Nucleus accumbens (tissue), 56 donors: ENCODE measurements at regions not wholly inside any gene's neighbourhood (a gene's known extent, or its start where the extent isn't known, plus 50 kb on each side); places are given as distances from the start of the nearest gene placed in this dataset.

Experiments used
- DNase-seq, 56 donors: peaks; one replicate each; lab custom pipeline; 2025; lab: John Stamatoyannopoulos, UW

DNA sequence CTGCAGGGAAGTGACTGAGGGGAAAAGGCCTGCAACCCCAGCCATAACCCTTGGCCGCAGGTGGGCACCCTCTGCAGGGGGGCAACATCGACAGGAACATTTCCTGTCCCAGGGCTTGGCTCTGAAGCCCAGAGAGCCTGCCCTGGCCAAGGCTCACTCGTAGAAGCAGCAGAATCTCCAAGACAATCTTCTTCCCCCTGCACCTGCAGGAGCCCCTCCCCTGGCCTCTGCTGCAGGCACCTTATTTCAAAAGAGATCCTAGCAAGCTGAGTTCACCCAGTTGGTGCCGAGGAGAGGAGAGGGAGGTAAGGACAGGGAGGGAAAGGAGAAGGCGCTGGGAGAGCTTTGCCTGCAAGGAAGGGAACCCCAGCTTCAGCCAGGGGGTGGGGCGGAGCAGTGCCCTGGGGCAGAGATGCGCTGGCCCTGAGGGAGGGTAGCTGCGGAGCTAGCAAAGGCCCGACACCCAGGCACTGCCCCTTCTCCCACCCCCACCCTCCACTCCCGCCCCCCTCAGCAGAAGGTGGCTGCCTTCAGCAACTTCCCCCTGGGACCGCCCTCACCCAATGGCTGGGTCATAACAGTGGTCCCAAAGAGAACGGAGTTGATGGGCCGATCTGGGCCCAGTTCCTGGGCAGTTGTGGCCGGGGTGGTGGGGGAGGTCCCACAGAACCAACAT lies 104.3 kb upstream of the TNRC6C start:
- DNase-seq = no peak

DNA sequence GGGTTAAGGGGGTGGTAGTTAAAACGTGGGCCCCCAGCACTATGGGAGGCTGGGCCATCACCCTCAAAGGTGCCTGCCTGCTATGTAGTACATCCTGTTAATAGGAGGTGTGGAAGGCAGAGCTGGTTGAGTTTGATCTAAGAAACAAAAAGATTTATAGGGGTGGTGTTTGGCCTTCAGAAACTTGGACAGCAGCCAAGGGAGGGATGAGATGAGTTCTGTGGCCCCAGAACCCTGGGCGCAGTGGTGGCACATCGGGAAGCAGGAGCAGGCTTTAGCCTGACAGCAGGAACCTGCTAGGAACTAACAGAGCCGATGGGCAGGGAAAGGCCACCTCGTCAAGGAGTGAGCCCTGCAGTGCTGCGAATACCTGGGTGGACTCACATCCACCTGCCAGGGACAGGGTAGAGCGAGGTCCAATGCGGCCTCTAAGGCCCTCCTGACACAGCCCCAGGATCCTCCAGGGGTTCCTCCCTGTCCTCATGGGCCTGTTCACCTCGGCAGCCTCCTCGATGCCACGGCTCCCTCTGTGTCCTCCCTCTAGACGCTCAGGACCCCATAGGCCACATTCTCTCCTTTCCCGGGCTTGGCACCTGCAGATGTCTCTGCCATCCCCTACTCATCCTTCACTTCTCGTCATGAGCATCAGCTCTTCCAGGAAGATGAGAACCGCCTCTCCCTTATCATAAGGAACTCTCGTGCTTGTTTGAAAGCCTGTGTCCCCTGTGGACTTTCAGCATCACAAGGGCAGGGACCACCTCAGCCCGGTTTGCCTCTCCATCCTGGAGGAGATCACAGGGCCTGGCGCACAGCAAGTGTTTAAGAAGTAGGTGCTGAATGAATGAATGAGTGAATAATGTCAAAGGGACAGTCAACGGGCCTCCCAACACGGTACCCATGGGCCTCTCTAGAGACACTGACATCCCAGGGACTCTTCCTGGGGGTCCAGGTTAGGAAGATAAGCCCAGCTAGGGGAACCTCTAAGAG lies 103.5 kb upstream of the TNRC6C start:
- no peak for DNase-seq

DNA sequence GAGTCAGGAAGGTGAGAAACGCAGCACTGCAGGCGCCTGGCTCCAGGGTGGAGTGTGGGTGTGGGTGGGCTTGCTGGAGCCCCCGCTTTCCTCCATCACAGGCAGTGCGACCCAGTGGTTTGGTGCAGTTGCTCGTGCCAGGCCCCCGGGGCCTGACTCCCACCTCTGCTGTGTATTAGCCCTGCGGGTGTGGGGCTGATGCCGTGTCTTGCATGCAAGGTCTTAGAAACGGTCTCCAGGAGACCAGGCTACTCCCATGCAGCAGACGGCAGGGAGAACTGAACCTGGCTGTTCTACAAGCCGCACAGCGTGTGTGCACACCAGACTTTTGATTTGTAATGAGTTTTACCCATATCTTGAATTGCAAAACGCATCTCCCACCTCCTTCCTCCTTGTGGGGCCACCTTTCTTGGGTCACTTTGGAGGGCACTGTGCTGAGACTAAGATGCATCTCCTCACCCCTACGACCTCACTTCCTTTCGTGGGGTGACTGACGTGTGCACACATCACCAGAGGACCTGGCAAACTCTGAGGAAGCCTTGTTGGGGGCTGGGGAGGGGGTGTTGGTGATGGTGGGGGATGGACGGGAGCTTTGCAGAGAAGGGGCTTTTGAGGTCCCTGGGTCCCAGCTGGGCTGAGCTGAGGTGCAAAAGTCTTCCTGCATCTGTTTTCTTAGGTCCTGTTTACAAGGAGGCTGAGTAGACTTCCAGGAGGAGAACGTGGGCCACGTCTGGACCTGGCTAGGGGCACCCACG lies 101.8 kb upstream of the TNRC6C start:
- DNase-seq = no peak

DNA sequence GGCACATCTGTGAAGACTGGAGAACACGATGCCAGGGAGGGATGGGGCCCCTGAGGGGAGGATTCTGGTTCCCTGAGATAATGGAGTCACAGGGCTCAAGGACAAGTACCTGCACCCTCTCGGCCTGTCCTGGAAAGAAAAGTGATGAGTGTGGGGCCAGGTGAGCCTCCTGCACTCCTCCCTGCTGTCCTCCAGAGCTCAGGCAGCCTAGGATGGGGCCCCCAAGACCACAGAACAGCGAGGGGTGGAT lies 101.3 kb upstream of the TNRC6C start:
- DNase-seq = no peak

DNA sequence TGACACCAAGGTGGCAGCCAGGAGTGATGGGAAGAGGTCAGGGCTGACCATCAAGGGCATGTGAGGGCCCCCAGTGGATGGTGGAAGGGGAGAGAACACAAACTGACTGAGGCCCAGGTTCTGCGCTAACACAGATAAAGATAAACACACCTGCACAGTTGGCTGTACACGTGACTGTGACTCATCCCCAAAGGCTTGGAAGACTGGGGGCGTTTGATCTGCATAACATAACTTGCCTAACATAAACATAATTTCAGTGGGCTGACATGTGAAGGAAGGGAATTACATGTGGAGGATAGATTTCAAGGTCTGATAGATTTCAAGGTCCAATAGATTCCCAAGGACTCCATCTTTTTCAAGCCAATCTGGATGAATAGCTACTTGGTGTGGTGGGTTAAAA lies 100.9 kb upstream of the TNRC6C start:
- peak in 21 of 56 donors; percentile 7 to 66 (median 32) for DNase-seq

DNA sequence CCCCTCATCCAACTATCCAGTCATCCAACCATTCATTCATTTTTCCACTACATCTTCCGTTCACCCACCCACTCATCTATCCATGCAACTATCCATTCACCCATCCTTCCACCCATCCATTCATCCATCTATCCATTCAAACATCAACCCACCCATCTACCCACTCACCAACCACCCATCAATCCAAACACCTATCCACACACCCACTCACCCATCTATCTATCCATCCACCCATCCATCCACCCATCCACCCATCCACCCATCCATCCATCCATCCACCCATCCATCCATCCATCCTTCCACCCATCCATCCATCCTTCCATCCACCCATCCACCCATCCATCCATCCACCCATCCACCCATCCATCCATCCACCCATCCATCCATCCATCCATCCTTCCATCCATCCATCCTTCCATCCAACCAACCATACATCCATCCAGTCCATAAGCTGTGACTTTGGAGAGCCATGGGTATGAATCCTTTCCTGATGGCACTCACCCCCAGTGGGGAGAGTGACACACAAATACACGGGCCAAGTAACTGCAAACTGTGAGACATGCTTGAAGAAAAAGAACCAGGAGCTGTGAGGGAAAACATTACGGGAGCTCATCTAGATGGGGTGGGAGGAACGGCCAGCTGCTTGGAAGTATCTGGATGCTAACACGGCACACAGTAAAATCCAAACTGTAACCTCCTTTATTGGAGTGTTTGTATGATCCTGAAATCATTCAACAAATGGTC lies 100.0 kb upstream of the TNRC6C start:
- DNase-seq = no peak

DNA sequence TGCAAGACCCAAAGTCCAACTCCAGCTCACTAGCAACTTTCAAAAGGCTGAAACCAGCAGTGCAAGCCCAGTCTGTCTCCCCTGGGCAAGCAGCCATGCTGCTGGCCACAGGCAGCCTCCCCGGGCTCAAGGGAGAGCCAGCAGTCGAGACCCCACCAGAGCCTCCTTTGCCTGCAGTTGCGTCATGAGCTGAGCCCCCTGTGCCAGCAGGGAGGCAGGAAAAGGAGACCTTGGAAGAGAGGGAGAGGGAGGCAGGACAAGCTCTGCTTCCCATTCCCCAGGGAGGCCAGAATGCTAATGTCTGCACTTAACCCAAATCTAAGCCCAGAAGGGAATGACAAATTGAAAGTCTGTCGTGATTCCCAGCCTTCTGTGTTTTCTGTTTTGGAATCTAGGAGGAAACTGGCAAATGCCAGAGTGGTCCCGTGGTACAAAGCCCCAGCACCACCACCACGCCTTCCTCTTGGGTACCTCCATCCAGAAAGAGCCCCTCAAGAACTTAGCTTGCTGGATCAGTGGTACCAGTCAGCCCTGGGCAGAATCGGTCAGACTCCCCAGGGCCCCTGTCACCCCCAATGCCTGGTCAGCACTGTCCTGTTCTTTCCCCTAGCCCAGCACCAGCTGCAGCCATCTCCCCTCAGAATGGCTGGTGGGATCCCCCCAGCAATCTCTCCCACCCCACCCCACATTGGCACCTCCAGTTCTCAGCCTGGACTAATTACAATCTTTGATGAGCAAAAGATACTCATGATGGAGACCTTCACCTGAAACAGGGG lies 99.3 kb upstream of the TNRC6C start:
- DNase-seq = no peak

DNA sequence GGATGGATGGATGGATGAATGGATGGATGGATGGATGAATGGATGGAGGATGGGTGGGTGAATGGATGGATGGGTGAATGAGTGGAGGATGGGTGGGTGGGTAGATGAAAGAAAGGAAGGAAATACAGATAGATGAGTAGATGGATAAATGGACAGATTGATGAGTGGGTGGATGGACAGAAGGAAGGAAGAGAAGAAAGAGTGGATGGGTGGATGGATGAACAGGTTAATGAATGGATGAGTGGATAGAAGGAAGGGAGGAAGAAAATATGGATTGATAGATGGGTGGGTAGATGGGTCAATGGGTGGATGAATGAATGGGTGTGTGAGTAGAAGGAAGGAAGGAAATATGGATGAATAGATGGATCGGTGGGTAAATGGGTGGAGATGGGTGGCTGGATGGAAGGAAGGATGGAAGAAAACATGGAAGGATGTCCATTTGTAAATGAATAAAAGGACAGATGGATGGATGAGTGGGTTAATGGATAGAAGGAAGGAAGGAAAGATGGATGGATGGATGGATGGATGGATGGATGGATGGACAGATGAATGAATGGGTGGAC lies 97.3 kb upstream of the TNRC6C start:
- no peak for DNase-seq

DNA sequence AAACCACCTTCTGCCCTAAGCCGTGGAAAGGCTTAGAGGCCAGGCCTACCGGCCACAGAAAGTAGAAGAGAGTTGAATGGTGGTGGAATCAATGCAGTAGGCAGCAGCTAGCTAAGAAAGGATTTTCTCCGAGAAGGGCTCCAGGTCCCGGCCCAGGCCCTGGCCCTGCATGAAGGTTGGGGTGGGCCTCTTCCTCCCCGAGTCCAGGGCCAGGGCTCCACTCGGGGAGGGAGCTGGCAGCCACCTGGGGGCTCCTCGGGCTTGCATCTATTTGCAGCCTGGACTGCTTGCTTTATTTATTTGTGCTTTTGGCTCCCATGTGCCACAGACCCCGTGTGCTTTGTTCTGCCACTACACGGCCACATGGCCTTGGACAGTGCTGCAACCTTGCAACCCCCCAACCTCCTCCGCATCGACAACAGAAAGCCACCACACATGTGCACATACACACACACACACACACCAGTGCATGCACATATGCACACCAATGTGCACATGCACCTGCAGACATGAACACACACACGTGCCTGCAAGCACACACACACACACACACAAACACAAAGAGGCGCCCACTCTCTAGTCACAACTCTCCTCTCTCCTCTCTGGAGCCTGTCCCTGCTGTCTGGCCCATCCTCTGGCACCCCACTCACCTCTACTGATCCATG lies 96.4 kb upstream of the TNRC6C start:
- no peak for DNase-seq

DNA sequence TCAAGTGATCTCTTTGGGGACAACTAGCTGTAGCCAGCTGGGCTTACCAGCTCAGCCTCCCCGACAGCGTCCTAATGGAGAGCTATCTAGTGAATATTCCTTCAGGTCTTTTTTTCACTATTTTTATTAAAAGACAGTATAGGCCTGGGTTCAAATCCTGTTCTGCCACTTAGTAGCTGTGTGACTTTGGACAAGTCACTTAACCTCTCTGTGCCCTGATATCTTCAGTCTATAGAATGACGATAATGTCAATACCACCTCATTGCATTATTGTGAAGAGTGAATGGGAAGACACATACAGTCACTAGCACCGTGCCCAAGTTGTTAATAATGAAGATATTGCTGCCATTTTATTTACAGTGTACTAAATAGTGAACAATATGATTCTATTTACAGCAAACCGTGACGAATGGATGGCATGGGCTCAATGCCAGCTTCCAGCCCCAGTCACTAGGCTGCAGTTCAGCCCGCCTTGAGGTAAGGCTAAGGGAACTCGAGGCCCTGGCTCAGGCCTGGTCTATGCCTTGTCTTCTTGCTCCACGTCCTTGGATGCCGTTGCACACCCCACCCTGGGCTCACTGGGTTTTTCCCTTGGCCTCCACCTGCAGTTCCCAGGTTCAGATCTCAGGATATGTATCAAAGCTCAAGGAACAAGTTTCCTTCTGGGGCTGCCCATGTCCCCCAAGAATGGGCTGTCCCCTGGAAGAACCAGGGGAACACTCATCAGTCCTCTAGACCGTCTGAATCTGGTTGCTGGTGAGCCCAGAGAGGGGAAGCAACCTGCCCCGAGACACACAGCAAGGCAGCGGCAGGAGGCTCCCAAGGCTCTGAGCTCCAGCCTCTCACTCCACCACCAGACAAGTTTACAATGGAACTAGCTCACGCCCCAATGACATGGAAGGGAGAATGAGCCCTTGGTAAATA lies 95.4 kb upstream of the TNRC6C start:
- DNase-seq = no peak

DNA sequence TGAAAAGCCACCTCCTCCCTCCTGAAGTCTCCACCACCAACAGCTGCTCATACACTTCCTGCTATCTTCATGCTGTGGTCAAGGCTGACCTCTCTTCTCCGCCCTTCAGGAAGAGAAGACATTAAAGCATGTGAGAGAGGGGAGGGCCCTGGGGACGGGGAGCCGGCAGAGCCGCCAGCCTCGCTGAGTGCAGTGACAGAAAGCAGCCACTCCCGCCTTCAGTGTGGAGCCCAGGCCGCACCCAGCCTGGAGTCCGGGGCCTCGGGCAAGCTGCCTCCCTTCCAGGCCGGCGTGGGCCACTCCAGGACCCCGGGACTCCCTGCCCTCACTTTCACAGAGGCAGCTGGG lies 94.7 kb upstream of the TNRC6C start:
- DNase-seq = no peak

DNA sequence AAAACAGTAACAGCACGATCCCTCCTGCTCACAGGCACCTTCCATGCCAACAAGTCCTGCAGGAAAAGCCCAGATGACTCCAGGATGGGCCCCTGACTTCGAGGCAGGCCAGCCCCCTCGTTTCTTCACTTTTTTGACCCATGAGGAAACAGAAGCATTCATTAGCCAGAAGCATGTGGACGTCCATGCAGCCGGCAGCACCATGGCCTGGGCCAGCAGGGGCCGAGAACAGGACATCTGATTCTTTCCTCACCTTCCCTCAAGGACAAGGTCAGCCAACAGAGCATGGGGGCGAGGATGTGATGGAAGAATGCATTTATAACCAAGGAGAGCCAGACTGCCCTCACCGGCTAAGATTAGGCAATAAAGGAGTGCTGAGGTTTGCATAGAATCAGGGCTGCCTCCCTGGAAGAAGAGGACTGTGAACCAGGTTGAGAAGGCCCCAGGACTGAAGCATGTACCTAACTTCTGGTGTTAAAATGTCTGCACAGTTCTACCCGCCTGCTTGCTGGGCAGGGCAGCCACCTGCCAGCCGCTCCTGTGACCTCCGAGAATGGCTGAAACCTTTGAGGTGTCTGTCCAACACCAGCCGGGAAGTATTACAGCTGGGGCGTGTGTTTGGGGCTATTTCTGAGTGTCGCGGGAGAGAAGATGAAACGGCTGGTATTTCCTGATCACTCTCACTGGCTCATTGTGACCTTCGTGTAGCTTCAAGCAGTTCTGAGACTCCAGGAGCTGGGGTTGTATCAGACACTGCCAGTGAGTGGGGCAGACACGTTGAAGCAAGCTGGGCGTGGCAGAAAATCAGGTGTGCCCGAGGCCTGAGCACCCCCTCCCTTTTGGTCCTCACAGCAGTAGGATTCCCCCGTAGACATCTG lies 94.0 kb upstream of the TNRC6C start:
- no peak for DNase-seq

DNA sequence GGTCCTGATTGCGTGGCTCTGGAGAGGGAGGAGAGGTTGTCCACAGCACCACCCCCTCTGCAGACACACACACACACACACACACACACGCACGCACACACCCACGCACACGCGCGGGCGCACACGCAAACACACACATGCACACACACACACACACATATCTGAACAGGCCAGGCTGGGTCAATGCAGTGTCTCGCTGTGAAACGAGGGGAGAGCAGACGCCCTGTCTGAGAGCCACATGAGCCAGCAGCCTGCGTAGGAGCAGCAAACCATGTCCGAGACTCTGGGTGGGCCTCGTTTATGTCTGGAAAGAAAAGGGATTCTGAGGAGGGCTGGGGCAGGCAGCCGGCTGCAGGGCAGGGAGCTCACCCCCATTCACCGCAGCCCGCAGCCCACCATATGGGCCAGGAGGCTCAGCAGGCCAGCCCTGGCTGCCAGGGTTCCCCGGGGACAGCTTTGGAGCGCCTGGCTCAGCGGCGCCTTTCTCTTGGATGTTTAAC lies 93.3 kb upstream of the TNRC6C start:
- DNase-seq = no peak

DNA sequence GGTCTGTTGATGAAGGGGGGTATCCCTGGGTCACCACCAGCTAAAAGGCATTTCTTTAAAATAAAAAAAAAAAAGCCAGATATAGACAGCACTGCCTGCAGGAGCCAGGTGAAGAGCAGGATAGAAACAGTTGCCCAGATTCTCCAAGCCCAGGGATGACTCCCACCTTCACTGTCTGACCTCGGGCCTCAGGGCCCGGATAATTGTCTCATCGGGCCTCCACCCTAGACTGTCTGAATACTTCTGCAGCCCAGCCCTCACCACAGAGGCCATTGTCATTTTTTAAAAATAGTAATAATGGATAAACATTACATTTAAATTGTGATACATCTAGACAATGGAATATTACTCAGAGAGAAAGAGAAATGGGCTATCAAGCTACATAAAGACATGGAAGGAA lies 92.8 kb upstream of the TNRC6C start:
- DNase-seq = no peak

DNA sequence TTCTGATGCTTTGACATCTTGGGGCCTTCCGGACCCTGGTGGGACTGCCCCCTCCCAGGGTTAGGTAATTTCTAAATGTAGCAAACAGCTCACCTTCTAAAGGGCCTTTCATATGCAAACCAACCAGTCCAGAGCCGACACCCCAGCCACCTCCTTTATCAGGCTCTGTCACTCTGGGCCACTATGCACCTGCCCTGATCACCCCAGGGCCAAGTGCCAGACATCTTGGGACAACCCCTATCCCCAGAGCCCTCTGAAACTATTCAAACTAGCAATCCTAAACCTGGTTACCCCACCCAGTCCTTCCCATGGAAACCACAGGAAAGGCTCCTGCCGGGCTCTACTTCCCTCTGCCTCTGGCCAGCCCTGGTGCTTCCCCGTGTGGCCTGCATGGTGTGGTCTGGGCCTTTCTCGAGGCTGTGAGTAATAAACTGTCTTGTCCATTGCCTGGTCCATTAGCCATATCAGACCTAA lies 91.2 kb upstream of the TNRC6C start:
- DNase-seq = no peak

DNA sequence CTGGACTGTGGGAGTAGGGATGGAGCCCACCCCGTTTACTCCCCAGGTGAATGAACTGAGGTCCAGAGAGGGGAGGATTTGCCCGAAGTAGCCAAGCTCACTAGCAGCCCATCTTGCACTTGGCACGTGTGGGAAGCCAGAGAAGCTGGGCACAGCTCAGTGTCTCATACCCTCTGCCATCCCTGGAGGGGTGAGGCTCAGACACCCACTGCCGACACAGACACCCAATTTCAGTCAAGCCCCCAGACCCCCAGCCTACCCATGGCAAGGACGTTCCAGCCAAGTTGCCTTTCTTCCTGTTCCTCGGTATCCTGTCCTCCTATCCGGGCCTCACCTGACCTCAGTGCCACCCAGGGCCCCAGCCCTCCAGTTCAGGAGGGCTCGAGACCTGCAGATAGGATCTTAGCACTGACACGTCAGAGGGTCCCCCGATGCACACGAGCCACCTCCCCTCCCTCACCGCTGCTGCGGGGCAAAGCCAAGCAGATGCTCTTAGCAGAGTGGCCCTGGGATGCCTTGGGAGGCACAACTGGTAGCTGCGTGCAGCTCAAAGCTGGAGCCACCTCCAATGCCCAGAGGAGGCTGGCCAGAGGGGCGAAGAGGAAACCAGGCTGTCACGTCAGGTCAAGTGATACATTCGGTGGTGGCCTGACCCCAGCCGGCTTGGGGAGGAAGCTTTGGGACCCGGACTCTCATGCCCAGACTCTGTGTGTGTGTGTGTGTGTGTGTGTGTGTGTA lies 90.4 kb upstream of the TNRC6C start:
- DNase-seq = no peak
